Hepatic stellate cell (primary cell): ENCODE measurements at regions not wholly inside any gene's neighbourhood (a gene's known extent, or its start where the extent isn't known, plus 50 kb on each side); places are given as distances from the start of the nearest gene placed in this dataset.
"Not testable (repeated sequence)": the region's sequence is repeated elsewhere in the genome, so short reads cannot be mapped to it uniquely, and the experiment has no call there.

Experiments
- DNase-seq: peaks from one replicate; pipeline ENCODE4 v3.0.0; 2011; ENCODE audit warnings: low spot score

DNA sequence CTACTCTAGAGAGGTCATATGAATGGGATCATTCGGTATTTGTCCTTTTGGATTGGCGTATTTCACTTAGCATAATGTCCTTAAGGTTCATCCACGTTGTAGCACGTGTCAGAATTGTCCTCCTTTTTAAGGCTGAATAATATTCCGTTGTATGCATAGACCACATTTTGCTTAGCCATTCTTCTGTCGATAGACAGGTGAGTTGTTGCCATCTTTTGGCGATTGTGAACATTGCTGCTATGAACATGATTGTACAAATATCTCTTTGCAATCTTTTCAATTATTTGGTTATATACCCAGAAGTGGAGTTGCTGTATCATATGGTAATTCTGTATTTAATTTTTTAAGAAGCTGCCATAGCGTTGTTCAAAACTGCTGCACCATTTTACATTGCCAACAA lies 52.4 kb upstream of the GOLGA8J start:
- no peak for DNase-seq

DNA sequence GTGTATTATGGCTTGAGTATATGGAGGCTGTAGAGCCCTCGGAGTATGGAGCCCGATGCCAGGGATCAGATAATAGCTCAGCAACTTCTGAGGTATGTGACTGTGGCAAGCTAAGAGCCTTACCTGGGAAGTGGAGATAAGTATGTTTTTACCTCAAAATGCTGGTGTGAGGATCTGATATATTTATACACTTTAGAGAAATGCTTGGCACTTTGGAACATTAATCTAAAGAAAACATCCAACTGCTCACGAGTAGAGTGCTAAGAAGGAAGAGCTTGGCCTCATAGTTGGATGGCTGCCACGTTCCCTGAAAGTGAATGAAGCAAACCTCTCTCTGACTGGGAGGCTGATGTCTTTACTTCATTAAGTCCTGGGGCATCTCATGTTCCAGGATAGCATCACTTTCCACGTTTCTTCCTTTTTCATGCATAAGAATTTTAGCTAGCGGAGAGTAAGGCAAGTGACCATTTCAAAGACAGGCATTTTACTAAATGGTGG lies 58.9 kb upstream of the GOLGA8J start:
- no peak for DNase-seq

DNA sequence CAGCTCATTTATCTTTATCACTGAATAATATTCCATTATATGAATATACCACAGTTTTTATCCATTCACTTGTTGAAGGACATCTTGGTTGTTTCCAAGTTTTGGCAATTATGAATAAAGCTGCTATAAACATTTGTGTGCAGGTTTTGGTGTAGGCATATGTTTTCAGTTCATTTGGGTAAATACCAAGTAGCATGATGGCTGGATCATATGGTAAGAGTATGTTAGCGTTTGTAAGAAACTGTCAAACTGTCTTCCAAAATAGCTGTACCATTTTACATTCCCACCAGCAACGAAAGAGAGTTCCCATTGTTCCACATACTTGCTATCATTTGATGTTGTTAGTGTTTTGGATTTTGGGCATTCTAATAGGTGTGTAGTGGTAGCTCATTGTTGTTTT lies 72.0 kb upstream of the GOLGA8J start:
- DNase-seq = no peak

DNA sequence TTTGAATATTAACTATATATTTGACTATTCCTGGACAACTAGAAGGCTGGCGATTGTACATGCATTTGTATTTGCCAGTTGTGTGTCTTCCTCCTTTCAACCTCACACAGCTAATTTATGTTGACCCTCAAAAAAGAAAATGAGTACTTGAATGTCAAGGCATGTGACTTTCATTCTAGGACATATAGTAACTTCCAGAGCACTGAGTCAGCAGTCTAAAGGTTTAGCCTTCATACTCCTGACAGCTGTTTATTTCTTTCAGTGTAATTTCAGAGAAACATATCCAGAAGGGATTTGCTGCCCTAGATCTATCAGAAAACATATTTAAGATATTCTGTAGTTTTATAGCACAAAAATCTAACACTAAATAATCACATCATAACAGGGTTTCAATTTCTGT lies 74.6 kb upstream of the GOLGA8J start:
- no peak for DNase-seq

DNA sequence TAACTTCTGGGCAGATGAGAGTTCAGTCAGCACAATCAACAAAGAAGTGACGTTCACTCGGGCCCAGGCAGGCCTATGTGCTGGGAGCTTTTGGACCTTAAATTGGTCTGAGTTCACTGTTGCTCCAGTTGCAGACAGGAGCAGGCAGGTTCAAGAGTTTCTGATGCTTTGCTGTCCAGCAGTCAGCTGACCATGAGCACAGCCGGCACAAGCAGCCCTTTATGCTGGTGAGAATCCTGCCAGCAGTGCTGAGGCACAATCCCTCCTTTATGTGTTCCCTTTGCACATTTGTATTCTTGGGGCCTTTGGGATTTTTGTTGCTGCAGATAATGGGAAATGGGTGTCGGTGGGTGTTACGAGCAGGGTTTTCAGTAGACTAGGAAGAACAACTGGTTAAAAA lies 81.2 kb upstream of the GOLGA8J start:
- no peak for DNase-seq

DNA sequence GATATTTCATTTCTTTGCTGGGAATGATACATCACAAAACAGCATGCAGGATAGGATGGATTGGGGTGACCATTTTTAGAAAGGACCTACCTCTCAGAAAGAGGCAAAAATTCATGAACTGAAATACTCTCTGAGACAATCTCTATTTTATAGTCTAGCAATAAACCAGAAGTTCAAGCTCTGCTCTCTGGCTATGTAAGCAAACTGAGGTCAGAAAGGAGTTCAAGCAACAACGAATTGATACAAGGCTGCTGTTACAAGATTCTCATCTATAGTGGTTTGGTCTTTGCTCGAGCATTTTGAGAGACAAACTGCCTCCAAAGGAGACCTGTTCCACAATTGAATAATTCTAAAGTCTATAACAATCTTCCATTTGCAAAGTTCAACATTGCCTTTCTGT lies 84.7 kb upstream of the GOLGA8J start:
- no peak for DNase-seq

DNA sequence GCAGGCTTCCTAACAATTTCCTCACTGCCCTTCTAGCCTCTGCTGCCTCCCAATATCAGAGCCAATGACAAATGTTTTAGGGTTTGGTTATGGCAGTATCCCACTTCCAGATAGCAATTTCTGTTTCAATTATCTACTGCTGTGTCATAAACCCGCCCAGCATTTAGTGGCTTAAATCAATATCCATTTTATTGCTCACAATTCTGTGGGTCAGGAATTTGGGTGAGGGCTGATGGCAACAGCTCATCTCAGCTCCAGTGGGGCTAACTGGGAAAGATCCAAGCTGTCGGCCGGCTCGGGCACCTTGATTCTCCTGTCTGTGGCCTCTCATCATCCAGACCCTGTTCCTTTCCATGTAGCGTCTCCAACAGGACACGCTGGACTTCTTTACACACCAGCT lies 85.3 kb upstream of the GOLGA8J start:
- DNase-seq = no peak

DNA sequence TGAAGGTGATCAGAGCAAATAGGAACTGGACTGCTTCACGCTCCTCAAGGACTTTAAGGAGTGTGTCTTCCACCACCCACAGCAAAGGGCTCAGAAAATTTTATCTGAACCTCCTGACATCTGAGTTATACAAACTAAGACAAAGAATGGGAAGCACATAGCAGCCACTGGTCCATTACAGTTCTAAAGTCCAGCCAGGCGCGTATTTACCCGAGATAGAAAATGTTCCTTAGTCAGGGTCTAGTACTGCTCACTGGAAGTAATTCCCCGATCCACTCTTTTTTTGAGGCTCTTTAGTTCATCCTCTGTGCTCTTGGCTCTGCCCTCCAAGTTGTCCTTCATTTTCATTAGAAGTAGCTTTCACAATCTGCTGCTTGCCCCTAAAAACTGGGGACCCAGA lies 88.5 kb upstream of the GOLGA8J start:
- DNase-seq = no peak

DNA sequence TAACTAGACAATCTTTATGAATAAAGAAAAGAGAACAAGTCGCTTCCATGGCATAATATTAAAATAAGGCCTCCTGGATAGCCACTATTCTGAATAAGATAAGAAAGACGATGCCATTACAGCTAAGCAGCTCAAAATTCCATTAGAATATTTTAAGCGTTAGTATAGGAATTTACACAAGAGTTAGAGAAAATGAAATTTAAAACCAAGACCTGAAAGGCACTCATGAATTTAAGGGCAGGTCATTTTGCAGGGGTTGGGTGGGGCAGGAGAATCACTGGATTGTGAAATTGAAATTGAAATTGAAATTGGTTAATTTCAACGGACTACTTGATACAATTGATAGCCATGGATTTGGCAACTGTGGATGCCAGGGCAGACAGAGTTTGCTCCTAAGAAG lies 91.8 kb upstream of the GOLGA8J start:
- no peak for DNase-seq

DNA sequence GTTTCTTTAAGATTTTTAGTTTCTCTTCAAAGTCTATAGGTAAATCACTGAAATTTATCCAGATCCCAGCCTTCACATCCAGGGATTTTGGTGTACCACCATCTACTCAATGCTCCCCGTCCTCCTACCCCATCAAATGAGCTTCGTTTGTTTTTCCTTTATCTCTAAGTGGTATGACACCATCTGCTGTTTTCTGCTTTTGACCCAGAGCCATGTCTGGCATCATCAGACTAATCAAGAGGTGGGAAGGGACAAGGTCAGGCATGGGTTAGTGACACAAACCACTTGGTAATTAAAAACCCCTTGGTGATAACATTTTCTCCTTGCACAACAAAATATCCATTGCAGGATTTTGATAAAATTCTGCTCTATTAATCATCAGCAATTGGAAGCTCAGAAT lies 92.7 kb upstream of the GOLGA8J start:
- DNase-seq = no peak

DNA sequence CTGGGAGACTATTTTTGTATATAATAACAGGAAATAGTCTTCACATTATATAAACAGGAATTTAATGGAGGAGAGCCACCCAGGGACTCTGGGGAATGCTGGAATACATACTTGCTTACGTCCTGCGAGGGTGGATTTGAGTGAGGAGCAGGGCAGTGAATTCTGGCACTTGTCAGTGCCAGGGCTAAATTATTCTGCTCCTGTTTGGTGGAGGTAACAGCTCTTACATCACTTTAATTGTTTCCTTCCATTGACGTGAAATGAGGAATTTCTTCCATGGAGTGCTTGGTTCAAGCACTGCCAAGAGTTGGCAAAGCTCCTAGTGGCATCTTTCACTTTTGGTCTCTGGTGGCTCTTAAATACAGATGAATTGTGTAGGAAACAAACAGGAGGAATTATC lies 94.1 kb upstream of the GOLGA8J start:
- peak; percentile 50 for DNase-seq

DNA sequence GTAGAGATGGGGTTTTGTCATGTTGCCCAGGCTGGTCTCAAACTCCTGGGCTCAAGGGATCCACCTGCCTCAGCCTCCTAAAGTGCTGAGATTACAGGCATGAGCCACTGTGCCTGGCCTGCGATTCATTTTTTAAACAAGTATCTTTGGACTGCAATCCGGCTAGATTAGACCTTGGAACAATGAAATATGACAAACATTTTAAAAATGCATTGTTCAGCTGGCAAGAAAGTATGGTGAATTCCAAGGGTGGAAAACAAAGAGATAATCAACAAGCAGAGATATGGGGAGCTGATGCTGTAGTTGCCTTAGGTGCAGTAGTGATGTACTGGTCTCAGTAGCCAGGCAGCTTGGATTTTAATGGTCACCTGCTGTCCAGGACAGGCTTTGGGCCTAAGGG lies 95.8 kb upstream of the GOLGA8J start:
- DNase-seq = no peak

DNA sequence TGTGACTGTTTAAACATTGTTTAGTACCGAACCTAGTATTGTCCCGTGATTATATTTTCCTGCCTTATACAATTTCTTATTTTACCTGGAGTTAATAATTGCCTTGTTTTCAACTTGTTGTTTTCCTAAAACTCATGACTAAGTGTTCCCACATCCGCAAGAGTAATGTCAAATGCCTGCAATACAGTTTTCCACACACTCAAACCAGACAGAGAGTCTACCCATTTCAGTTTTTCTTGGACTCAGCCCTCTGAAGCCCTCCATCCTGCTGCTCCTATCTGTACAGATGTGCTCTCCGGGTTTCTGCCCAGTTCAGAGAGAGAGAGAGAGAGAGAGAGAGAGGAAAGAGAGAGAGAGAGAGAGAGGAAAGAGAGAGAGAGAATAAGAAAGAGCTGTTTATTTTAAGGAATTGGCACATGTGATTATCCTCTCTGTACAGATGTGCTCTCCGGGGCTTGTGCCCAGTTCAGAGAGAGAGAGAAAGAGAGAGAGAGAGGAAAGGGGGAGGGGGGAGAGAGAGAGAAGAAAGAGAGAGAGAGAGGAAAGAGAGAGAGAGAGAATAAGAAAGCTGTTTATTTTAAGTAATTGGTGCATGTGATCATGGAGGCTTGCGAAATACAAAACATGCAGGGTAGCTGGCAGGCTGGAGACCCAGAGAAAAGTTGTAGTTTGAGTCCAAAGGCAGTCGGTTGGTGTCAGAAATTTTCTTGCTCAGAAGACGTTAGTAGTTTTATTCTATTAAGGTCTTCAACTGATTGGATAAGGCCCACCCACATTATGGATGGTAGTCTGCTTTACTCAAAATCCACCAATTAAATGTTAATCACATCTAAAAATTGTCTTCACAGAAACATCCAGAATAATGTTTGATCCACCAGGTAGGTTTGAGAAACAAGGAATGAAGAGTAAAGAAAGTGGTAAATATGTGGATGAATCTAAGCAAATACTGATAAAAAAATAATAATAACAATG lies 104.1 kb upstream of the GOLGA8J start:
- DNase-seq = no peak

DNA sequence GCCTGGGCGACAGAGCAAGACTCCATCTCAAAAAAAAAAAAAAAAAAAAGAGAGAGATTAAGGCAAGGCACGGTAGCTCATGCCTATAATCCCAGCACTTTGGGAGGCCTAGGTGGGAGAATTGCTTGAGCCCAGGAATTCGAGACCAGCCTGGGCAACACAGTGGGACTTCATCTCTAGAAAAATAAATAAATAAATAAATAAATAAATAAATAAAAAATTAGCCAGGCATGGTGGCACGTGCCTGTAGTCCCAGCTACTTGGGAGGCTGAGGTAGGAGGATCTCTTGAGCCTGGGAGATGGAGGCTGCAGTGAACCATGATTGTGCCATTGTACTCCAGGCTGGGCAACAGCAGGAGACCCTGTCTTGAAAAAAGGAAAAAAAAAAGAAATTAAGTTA lies 108.7 kb upstream of the GOLGA8J start:
- not testable (repeated sequence) for DNase-seq

DNA sequence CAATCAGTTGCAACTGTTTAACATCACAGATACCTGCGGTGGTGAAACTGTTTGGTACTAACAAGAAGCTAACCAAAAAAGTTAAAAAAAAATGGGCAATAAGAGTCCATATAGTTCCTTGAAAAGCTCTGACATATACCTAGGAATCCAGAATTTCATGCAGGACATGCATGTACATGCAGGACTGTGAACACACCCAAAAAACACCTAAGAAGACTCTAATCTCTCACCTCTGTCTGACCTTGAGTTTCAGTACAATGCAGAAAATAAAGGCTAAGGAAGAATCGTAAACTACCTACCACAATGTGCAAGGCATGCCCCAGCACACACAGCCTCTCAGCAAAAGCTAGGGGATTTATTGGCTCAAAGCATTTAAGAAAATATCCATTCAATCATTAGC lies 110.7 kb upstream of the GOLGA8J start:
- DNase-seq = no peak

DNA sequence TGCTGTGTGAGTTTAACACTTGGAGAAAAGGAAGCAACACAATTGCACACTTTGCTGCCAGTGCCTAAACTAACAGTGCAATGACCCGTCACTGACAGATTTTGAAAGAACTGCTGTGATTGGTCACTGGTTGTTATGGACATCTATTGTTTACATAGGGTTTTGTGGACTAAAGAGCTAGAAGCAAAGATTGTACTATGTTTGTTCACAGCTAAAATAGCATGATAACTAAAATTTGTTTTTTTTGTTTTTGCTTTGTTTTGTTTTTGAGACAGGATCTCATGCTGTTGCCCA lies 112.4 kb upstream of the GOLGA8J start:
- peak; percentile 30 for DNase-seq

DNA sequence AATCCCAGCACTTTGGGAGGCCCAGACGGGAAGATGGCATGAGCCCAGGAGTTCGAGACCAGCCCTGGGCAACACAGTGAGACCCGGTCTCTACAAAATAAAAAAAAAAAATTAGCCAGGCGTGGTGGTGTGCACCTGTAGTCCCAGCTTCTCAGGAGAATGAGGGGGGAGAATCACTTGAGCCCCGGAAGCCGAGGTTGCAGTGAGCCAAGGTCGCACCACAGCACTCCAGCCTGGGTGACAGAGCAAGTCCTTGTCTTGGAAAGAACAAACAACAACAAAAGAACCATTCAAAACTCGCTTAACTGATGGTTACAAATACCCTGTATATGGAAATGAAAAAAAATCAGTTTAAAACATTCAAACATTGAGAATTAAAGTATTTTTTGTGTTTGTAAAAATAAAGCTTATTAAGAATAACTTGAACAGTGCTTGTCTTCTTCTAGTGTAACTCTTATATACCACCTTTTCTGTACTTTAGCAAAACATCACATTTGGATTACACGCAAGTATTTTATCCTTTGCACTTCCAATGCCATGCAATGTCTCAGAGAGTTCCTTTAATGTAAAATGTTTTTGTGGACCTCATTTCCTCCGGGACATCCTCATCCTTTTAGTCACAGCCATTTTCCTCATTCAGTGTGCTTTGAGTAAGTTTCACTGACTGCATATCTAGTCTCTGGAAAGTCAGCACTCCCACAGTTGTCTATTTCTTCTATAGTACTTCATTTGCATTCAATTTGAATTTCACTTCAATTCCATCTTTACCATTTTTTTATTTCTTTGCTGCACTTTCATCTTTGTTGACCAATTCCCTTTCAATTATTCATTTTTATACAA lies 113.0 kb upstream of the GOLGA8J start:
- no peak for DNase-seq

DNA sequence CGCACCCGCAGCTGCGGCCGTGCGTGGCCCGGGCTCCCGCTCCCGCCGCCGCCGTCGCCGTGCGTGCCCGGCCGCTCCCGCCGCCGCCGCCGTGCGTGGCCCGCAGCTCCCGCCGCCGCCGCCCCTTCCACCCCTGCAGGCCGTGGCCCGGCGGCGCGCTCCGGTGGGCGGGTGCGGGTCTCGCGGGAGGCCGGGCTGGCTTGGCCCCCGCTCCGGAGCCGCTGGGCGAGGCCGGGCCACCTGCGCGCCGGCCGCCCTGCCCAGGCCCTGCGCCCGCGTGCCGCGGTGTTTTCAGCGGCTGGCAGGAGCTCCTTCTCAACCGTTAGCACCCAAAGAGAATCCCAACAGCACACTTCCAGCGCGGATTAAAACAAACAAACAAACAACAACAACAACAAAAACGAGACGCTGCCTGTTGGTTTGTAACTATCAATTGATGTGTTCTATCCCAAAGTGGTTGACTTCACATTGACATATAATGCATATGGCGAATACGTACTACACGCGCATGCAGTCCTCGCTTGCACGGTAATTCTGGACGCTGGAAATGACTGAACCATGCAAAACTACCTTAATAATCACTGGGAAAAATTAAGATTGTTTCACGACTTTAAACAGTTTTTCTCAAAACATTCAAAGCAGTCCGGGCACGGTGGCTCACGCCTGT lies 113.7 kb upstream of the GOLGA8J start:
- DNase-seq = no peak

DNA sequence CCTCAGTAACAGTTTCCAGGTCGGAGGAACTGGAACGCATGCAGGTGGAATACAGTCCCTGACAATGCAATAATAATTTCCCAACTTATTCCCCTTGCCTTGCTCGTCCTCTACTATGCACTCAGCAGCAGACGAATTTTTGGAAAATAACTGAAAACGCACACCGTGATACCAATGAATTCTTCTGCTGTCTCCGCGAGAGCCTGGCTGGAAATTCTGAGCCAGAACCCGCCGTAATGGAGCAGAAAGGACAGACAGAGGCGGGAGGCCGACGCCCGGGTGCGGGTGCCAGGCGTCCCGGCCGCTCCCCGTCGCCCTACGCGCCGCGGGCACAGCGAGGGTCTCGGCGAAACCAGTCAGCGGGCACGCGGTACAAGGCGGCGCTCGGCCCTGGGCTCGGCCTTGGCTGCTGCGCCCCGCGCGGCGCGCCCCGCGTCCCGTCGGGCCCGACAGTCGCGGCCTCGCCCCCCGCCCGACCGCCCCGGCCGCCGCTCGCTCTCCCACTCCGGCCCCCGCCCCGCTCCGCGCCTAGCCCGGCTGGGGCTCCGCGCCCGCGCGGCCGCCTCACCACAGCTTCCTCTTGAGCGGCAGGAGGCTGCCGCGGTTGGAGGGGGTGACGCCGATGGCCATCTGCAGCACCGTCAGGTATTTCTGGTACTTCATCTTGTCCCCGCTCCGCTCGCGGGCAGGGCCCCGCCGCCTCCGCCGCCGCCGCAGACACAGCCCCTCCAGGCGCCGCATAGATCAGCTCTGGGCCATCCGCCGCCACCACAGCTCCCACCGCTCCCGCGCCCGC lies 114.5 kb upstream of the GOLGA8J start:
- no peak for DNase-seq

DNA sequence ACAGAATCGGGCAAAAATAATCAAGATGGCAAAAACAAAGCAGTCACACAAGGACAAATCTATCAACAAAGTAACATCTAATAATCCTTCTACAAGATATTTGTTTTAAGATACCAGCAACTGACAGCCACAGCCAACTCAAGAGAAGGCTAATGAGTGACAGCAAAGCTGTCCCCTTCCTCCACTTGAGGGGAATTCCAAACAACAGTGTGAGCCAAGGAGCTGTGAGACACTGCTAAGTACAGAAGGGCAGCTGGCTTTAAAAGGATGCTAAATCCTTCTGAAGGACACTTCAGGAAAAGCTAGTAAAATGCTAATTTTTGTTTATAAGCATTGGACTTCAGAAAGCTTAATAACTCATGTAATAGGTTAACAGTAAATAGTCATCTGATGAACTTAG lies 120.3 kb upstream of the GOLGA8J start:
- no peak for DNase-seq

DNA sequence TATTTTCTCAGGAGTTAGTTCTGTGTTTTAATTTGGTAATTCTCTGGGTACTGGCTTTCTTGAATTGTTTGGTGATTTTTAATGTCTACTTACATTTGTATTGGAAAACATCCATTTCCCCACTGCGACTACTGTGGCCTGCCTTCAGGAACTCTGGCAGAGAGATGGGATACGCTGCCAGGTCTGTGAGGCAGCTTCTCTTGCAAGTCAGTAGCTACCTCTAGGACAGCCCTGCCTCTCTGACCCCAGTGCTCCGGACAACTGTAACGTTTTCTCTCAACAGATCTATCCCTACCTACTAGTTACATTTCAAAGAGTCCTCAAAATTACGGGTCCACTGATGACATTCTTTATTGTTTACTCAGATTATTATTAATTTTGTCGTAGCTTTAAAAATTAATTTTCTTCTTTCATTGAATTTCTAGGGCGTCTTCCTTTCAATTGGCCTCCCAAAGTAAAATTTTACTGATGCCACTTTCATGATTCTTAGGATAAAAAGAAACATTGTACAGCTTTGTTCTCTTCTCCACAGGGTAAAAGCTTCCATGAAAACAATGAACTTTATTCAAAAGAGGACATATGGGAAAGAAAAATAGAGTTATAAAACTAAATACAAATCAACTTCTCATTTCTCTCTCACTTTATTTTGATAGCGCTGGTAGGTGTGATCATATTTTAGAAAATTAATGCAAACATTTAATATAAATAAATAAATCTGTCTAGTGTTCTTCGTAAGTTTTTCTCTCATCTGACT lies 123.2 kb upstream of the GOLGA8J start:
- no peak for DNase-seq
